GM20000 (cell line): ENCODE measurements at regions not wholly inside any gene's neighbourhood (a gene's known extent, or its start where the extent isn't known, plus 50 kb on each side); places are given as distances from the start of the nearest gene placed in this dataset.

ENCODE experiments used
- DNase-seq: peaks from one replicate; pipeline ENCODE4 v3.0.0; 2012; ENCODE audit warnings: low spot score
- CTCF ChIP-seq: IDR thresholded peaks from 2 replicates; pipeline ENCODE4 v1.5.1; 2012; ENCODE audit warnings: mild to moderate bottlenecking, control low read depth; ENCODE audit errors: extremely low read depth, missing control alignments

GRCh38 chr3:111244760-111245159 lies 173.1 kb downstream of the NECTIN3 start:
- no peak for TF ChIP-seq CTCF
- no peak for DNase-seq

GRCh38 chr3:111246967-111247760 lies 175.5 kb downstream of the NECTIN3 start:
- TF ChIP-seq CTCF, result no peak
- DNase-seq, result no peak

- no peak for TF ChIP-seq CTCF
- DNase-seq, result no peak
Measured at GRCh38 chr3:111248406-111248805, 176.8 kb downstream of the NECTIN3 start.

- TF ChIP-seq CTCF, result no peak
- DNase-seq, result no peak
Measured at GRCh38 chr3:111249421-111249820, 177.8 kb downstream of the NECTIN3 start.

GRCh38 chr3:111252779-111253178 lies 181.2 kb downstream of the NECTIN3 start:
- no peak for DNase-seq
- no peak for TF ChIP-seq CTCF

- TF ChIP-seq CTCF, result no peak
- no peak for DNase-seq
Measured at GRCh38 chr3:111253733-111254132, 182.1 kb downstream of the NECTIN3 start.

GRCh38 chr3:111260878-111261277 lies 189.3 kb downstream of the NECTIN3 start:
- no peak for TF ChIP-seq CTCF
- DNase-seq, result no peak
